ENCODE measurements at regions not wholly inside any gene's neighbourhood (a gene's known extent, or its start where the extent isn't known, plus 50 kb on each side); places are given as distances from the start of the nearest gene placed in this dataset.

DNA sequence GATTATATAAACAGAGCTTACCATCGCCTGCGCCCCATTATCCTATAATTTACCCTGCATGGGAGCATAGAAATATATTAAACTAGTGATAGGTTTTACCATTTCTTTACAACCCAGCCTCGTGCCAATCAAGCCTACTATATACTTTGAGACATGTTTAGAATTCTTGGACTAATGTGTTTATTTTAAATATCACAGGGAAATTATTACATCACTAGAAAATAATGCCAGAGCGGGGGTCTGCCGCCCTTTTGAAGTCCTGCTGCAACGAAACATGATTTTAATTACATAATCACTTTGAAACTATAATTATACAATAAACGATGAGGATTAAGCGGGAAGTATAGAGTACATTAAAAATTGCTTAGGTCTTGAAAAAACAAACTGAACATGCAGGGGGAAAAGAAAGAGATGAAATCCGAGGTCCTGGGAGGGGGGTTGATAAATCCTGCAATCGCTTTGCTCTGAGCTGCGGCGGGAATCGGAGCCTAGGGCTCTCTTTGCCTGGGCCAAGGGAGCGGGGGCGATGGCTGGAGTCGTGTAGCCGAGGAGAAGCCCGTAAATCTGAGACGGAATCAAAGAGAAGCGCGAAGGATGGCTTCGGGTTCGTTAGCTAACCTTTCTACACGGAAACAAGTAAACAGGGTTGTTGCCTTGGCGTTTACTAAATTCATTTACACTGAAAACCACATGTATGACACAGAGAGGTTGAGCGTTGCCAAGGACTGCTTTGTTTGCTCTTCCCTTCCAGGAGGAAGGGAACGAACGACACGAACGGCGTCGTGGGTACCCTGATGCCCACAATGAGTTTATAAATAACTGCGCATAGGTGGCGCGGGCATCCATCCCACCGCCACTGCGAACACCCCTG, 127.6 kb downstream of the TMEM174 start:
- Histone ChIP-seq H3K36me3 (ENCODE audit: control insufficient read depth, insufficient read depth, low read length) (no peaks in the 10 kb centered on the region), H3K4me1 (ENCODE audit: control insufficient read depth, insufficient read depth, low read length) (peaks cover 7% of the 10 kb centered on the region), H3K9me3 (ENCODE audit: control insufficient read depth, insufficient read depth, low read length) (no peaks in the 10 kb centered on the region), H3K27ac (ENCODE audit: low read length) (no peak overlapping the region), H3K4me3 (ENCODE audit: low read length) (no peak overlapping the region), H3K27me3 (ENCODE audit: control insufficient read depth, insufficient read depth, low read length) (peaks cover 92% of the 10 kb centered on the region)
- no CpG with 5 or more reads among the region's 37 CpGs for WGBS (ENCODE audit: insufficient coverage, insufficient read length)
- DNase-seq (ENCODE audit: low read depth, low spot score): no peak

DNA sequence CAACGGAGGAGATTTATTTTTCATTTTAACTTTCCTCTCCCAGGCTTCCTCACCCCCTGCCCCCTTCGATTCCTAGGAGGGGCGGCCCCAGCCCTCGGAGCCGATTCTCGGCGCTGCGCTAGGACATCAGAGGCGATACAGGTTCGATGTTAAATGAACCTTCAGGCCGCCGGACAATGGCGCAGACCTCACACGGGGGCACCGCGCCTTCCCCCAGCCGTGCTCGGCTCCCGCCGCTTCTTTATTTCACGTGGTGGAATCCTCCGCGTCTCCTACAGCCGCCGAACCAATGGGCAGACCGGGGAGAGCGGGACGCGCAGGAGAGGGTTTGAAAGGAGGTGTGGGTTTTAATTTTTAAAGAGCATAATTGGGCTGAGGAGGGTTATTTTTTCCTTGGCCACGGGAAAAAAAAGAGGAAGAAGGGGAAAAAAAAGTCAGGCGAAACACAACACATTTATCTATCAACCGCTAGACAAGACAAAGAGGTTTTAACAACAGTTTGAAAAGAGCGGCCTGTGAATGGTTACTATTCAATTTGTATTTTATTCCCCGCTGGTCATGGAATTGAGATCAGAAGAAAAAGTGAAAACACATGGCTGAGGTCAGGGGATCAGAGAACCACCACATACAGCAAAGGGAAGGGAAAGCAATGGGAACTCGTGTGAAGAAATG, 126.8 kb downstream of the TMEM174 start:
- no CpG with 5 or more reads among the region's 35 CpGs for WGBS (ENCODE audit: insufficient coverage, insufficient read length)

DNA sequence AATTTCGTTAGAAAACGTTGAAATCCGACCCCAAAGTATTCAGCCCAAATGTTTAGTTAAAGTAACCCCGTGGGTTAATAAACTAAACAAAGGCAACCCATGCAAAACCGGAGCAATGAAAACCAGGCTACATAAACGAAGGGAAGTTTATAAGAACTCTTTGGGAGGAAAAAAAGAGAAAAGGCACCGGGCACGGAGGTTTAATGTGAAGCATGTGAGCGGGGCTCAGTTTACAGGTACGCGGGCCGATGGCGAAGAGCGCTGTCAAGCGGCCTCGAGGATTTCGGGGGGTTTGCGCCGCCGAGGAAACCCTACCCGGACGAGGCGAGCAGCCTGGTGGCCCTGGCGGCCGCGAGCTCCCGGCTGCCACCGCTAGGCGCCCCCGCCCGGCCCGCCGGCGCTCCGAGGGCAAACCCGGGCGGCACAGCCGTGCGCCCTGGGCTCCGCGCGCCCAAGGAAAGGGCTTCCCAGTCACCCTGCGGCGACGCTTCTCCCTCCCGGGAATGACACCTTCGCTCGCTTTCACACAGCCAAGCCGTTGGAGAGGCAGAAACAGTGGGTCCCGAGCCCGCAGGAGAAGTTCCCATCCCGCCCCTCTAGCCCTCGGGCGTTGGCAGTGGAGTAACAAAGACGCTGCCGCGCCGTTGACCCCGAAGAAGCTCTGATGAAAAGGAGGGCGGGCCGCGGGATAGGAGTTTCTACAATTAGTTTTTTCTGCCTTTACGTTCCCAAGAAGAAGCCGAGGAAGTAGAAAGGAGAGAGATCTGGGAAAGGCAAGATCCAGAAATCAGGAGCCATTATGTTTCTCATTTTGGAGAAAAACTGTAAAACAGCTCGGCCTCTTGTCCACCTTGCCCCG, 126.0 kb downstream of the TMEM174 start:
- WGBS (ENCODE audit: insufficient coverage, insufficient read length): no CpG with 5 or more reads among the region's 66 CpGs
- Histone ChIP-seq H3K4me1 (ENCODE audit: control insufficient read depth, insufficient read depth, low read length) (peaks cover 7% of the 10 kb centered on the region), H3K9me3 (ENCODE audit: control insufficient read depth, insufficient read depth, low read length) (no peaks in the 10 kb centered on the region), H3K4me3 (ENCODE audit: low read length) (peak overlapping the region; percentile 22; the same call in 1 of the 2 replicates), H3K36me3 (ENCODE audit: control insufficient read depth, insufficient read depth, low read length) (no peaks in the 10 kb centered on the region), H3K27me3 (ENCODE audit: control insufficient read depth, insufficient read depth, low read length) (peaks cover 84% of the 10 kb centered on the region), H3K27ac (ENCODE audit: low read length) (no peak overlapping the region)
- no peak for DNase-seq (ENCODE audit: low read depth, low spot score)

More for the DNA sequence above, 126.8 kb downstream of the TMEM174 start:
- Histone ChIP-seq H3K9me3 (ENCODE audit: control insufficient read depth, insufficient read depth, low read length) (no peaks in the 10 kb centered on the region), H3K27me3 (ENCODE audit: control insufficient read depth, insufficient read depth, low read length) (peaks cover 92% of the 10 kb centered on the region), H3K4me3 (ENCODE audit: low read length) (no peak overlapping the region), H3K4me1 (ENCODE audit: control insufficient read depth, insufficient read depth, low read length) (peaks cover 7% of the 10 kb centered on the region), H3K27ac (ENCODE audit: low read length) (no peak overlapping the region), H3K36me3 (ENCODE audit: control insufficient read depth, insufficient read depth, low read length) (no peaks in the 10 kb centered on the region)
- no peak for DNase-seq (ENCODE audit: low read depth, low spot score)

DNA sequence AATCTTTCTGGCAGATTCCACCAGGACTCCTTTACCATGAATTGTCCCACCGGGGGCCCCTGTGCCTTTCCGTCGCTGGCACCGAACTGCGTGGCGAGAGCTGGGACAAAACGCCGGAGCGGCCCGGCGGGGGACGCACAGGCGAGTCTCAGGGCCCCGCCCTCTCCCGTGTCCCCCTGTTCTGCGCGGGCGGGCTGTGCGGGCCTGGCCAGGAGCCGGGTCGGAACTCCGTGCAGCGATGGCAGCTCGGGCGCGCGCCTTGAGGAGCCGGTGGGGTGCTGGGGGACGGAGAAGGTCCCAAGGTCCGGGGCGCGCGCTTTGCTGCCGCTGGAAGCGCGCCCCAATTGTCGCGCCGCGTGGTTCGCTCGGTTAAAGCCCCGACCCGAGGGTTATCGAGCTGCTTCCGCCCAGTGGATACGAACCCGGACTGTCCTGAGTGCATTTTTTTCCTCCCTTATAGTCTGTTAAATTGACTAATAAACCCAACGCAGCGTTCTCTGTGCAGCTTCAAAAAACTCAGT, 125.3 kb downstream of the TMEM174 start:
- peaks cover 77% of the 10 kb centered on the region for H3K27me3 ChIP-seq (ENCODE audit: control insufficient read depth, insufficient read depth, low read length)
- no peaks in the 10 kb centered on the region for H3K36me3 ChIP-seq (ENCODE audit: control insufficient read depth, insufficient read depth, low read length)
- no peaks in the 10 kb centered on the region for H3K9me3 ChIP-seq (ENCODE audit: control insufficient read depth, insufficient read depth, low read length)
- H3K27ac ChIP-seq (ENCODE audit: low read length): no peak overlapping the region
- no peak for DNase-seq (ENCODE audit: low read depth, low spot score)
- WGBS (ENCODE audit: insufficient coverage, insufficient read length): no CpG with 5 or more reads among the region's 50 CpGs
- peak overlapping the region; percentile 11; the same call in 1 of the 2 replicates for H3K4me3 ChIP-seq (ENCODE audit: low read length)
- peaks cover 5% of the 10 kb centered on the region for H3K4me1 ChIP-seq (ENCODE audit: control insufficient read depth, insufficient read depth, low read length)

DNA sequence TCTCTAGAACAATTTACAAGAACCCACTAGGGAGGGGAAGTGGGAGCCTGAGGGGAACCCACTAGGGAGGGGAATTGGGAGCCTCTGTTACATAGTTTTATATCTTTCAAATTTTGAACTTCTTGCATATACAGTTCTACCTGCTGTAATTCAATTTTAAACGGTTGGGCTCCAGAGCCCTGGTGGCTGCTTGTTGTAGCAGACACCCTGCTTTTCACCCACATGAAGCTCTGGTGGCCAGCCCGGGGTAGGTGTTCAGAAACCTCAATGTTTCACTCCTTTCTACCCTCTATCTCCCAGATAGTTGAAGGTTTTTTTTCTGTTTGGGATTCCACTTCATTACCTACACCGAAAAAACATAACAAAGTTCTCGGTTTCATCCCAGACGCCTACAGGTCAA, 124.4 kb downstream of the TMEM174 start:
- Histone ChIP-seq H3K4me3 (ENCODE audit: low read length) (no peak overlapping the region), H3K4me1 (ENCODE audit: control insufficient read depth, insufficient read depth, low read length) (peaks cover 5% of the 10 kb centered on the region), H3K36me3 (ENCODE audit: control insufficient read depth, insufficient read depth, low read length) (no peaks in the 10 kb centered on the region), H3K27me3 (ENCODE audit: control insufficient read depth, insufficient read depth, low read length) (peaks cover 70% of the 10 kb centered on the region), H3K27ac (ENCODE audit: low read length) (no peak overlapping the region), H3K9me3 (ENCODE audit: control insufficient read depth, insufficient read depth, low read length) (no peaks in the 10 kb centered on the region)
- no CpG with 5 or more reads among the region's 5 CpGs for WGBS (ENCODE audit: insufficient coverage, insufficient read length)
- no peak for DNase-seq (ENCODE audit: low read depth, low spot score)

DNA sequence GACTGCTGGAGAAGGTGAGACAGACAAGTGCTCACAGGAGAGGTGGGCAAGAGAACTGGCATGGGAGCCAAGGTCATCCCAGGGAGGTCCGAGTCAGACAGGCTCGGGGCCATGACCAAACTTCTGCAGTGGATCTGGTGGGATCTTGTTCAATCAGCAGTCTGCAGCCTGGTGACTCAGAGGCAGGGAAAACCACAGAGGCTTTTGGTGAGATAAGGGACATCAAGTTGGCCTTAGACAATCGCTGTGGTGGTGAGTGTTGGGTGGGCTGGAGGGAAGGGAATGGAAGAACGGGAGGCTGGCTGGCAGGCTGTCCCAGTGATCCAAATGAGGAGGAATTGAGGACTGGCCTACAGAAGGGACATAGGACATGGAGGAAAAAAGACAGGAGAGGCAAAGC, 123.8 kb downstream of the TMEM174 start:
- Histone ChIP-seq H3K36me3 (ENCODE audit: control insufficient read depth, insufficient read depth, low read length) (no peaks in the 10 kb centered on the region), H3K4me3 (ENCODE audit: low read length) (no peak overlapping the region), H3K4me1 (ENCODE audit: control insufficient read depth, insufficient read depth, low read length) (peaks cover 5% of the 10 kb centered on the region), H3K27me3 (ENCODE audit: control insufficient read depth, insufficient read depth, low read length) (peaks cover 63% of the 10 kb centered on the region), H3K27ac (ENCODE audit: low read length) (no peak overlapping the region), H3K9me3 (ENCODE audit: control insufficient read depth, insufficient read depth, low read length) (no peaks in the 10 kb centered on the region)
- WGBS (ENCODE audit: insufficient coverage, insufficient read length): no CpG with 5 or more reads among the region's 4 CpGs
- DNase-seq (ENCODE audit: low read depth, low spot score): no peak

DNA sequence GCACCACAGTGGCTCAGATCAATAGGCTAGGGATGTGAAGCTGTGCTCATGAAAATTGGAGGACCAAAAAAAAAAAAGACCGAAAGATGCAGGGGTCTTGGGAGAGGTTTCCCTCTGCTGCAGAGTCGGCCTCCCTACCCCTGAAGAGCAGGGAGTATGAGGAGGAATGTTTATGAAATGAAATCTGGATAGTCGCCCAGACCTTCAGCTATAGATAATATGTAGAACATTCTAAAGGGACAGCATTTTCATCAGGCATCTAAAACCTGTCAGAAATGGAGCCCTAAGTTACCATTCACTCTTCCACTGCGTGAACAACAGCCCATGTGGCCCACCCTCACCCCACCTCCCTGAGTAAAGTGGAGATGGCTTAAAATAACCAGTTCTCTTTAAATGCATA, 122.9 kb downstream of the TMEM174 start:
- H3K36me3 ChIP-seq (ENCODE audit: control insufficient read depth, insufficient read depth, low read length): no peaks in the 10 kb centered on the region
- no peak overlapping the region for H3K27ac ChIP-seq (ENCODE audit: low read length)
- H3K4me3 ChIP-seq (ENCODE audit: low read length): no peak overlapping the region
- H3K9me3 ChIP-seq (ENCODE audit: control insufficient read depth, insufficient read depth, low read length): no peaks in the 10 kb centered on the region
- peaks cover 3% of the 10 kb centered on the region for H3K4me1 ChIP-seq (ENCODE audit: control insufficient read depth, insufficient read depth, low read length)
- peaks cover 57% of the 10 kb centered on the region for H3K27me3 ChIP-seq (ENCODE audit: control insufficient read depth, insufficient read depth, low read length)
- no CpG with 5 or more reads among the region's 4 CpGs for WGBS (ENCODE audit: insufficient coverage, insufficient read length)
- no peak for DNase-seq (ENCODE audit: low read depth, low spot score)

DNA sequence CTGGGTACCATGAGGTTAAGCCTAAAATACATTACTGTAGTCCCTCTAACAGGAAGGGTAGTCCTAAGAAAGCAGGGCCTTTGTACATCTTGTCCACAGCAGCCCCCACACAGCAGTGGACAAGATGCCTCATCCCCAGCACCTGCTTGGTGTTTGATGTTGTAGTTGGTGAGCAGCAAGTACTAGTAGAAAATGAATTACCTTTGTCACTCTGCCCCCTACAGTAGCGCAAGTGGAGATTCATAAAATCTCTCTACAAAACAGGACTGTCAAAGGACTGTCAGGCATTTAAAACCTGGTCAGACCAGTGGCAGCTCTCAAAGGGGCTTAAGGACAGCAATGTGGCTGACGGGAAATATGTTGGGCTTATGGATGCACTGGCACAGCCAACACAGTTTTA, 122.5 kb downstream of the TMEM174 start:
- H3K27ac ChIP-seq (ENCODE audit: low read length): no peak overlapping the region
- H3K4me3 ChIP-seq (ENCODE audit: low read length): no peak overlapping the region
- no peaks in the 10 kb centered on the region for H3K36me3 ChIP-seq (ENCODE audit: control insufficient read depth, insufficient read depth, low read length)
- H3K27me3 ChIP-seq (ENCODE audit: control insufficient read depth, insufficient read depth, low read length): peaks cover 53% of the 10 kb centered on the region
- no peak for DNase-seq (ENCODE audit: low read depth, low spot score)
- no peaks in the 10 kb centered on the region for H3K9me3 ChIP-seq (ENCODE audit: control insufficient read depth, insufficient read depth, low read length)
- no CpG with 5 or more reads among the region's 2 CpGs for WGBS (ENCODE audit: insufficient coverage, insufficient read length)
- H3K4me1 ChIP-seq (ENCODE audit: control insufficient read depth, insufficient read depth, low read length): peaks cover 2% of the 10 kb centered on the region

DNA sequence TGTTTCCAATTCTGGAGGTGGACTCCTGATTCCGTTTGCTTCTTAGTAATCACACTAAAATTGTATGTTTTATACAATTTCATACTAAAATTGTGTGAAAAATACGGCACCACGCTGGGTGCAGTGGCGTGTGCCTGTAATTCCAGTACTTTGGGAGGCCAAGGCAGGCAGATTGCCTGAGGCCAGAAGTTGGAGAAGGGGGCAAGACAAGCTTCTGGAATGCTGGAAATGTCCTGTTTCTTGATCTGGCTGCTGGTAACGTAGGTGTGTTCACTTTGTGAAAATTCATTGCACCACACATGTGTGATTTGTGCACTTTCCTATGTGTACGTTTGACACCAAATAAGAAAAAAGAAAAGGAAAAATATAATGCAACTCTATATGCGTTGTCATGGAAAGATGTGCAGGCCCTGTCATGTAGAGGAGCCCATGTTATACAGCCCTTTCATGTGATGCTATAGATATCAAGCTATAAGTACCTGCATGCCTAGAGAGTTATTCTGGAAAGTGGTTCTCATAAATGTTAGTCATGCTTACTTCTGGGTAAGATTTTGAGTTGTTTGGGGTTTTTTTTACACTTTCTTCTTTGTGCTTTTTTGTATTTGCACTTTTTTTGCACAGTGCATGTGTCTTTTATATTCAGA, 119.9 kb downstream of the TMEM174 start:
- H3K4me1 ChIP-seq (ENCODE audit: control insufficient read depth, insufficient read depth, low read length): peaks cover 2% of the 10 kb centered on the region
- WGBS (ENCODE audit: insufficient coverage, insufficient read length): no CpG with 5 or more reads among the region's 7 CpGs
- peaks cover 28% of the 10 kb centered on the region for H3K27me3 ChIP-seq (ENCODE audit: control insufficient read depth, insufficient read depth, low read length)
- no peak for DNase-seq (ENCODE audit: low read depth, low spot score)
- no peak overlapping the region for H3K4me3 ChIP-seq (ENCODE audit: low read length)
- H3K36me3 ChIP-seq (ENCODE audit: control insufficient read depth, insufficient read depth, low read length): no peaks in the 10 kb centered on the region
- H3K27ac ChIP-seq (ENCODE audit: low read length): no peak overlapping the region
- H3K9me3 ChIP-seq (ENCODE audit: control insufficient read depth, insufficient read depth, low read length): no peaks in the 10 kb centered on the region
